Endothelial cell of umbilical vein (primary cell): ENCODE measurements at regions not wholly inside any gene's neighbourhood (a gene's known extent, or its start where the extent isn't known, plus 50 kb on each side); places are given as distances from the start of the nearest gene placed in this dataset.

Experiments used
- BruUV-seq: library from RNA; stranded (reverse); fragments of 400-500 nt; replicated peaks from 2 replicates; lab custom pipeline; 2021; lab: Mats Ljungman, UMichigan
- CTCF ChIA-PET: fragments of 300-600, 350-600 bp; sonication (Branson Sonifier 250); formaldehyde crosslinking; loops from one replicate; lab custom pipeline; 2021; ENCODE audit warnings: antibody characterized with exemption, inconsistent platforms; lab: Charles Lee
- POLR2A ChIA-PET: fragments of 300-600, 350-600 bp; sonication (Branson Sonifier 250); formaldehyde crosslinking; loops from one replicate; lab custom pipeline; 2021; ENCODE audit warnings: antibody characterized with exemption, inconsistent platforms; lab: Charles Lee
- DNase-seq: peaks from one replicate; pipeline ENCODE4 v3.0.0-alpha.2; 2011; ENCODE audit warnings: low read depth, low spot score
- FAIRE-seq: peaks from 2 replicates; lab custom pipeline; 2011; peaks lifted over from hg19 to GRCh38; lab: Jason Lieb, UNC
- H2AFZ ChIP-seq: 2 replicates; pipeline ENCODE4 v1.6.0; 2012; ENCODE audit warnings: low read depth, low read length, control low read depth, inconsistent platforms
- H3K27ac ChIP-seq: 2 replicates; pipeline ENCODE4 v1.5.1; 2011; ENCODE audit warnings: low read depth, mild to moderate bottlenecking, control low read depth, low read length, moderate library complexity; ENCODE audit not compliant: insufficient read depth
- H3K27me3 ChIP-seq, 2 experiments: 2 replicates each; pipeline versions ENCODE4 v1.6.0 to v1.6.1; 2011; ENCODE audit warnings: low read length in 2 of 2, mixed read lengths in 1 of 2; ENCODE audit not compliant: control insufficient read depth in 2 of 2, insufficient read depth in 2 of 2
- H3K36me3 ChIP-seq, 2 experiments: 2 replicates in 1 of 2; 3 replicates in 1 of 2; pipeline ENCODE4 v1.5.1; 2011; ENCODE audit warnings: low read length in 2 of 2, mild to moderate bottlenecking in 1 of 2, moderate library complexity in 1 of 2; ENCODE audit not compliant: control insufficient read depth in 2 of 2, insufficient read depth in 2 of 2; ENCODE audit errors: extremely low read depth in 1 of 2
- H3K4me1 ChIP-seq: 3 replicates; pipeline ENCODE4 v1.5.1; 2011; ENCODE audit warnings: mild to moderate bottlenecking, low read length; ENCODE audit not compliant: control insufficient read depth, insufficient read depth; ENCODE audit errors: extremely low read depth
- H3K4me2 ChIP-seq: 2 replicates; pipeline ENCODE4 v1.6.1; 2011; ENCODE audit warnings: low read length, control low read depth, mixed read lengths; ENCODE audit not compliant: insufficient read depth
- H3K4me3 ChIP-seq, 3 experiments: fragments of 200-600 bp in 1 of 3; sonication (generic), shearing (Covaris generic) in 1 of 3; replicated peaks in 1 of 3; 2 replicates each; pipeline ENCODE4 v1.5.1; 2011 to 2016; ENCODE audit warnings: control low read depth in 3 of 3, low read length in 3 of 3, mild to moderate bottlenecking in 2 of 3, inconsistent platforms in 1 of 3, low read depth in 1 of 3, moderate library complexity in 1 of 3; ENCODE audit not compliant: insufficient read depth in 1 of 3
- H3K79me2 ChIP-seq: 2 replicates; pipeline ENCODE4 v1.6.0; 2012; ENCODE audit warnings: low read length, inconsistent platforms; ENCODE audit not compliant: control insufficient read depth, insufficient read depth
- H3K9ac ChIP-seq: replicated peaks from 2 replicates; pipeline ENCODE3; 2011; ENCODE audit warnings: low read length, control low read depth; ENCODE audit not compliant: insufficient read depth; ENCODE audit errors: extremely low read depth
- H3K9me1 ChIP-seq: replicated peaks from 3 replicates; pipeline ENCODE4 v1.6.0; 2011; ENCODE audit warnings: mild to moderate bottlenecking, low read length; ENCODE audit not compliant: control insufficient read depth, insufficient read depth; ENCODE audit errors: extremely low read depth
- H3K9me3 ChIP-seq: replicated peaks from 2 replicates; pipeline ENCODE4 v1.5.1; 2012; ENCODE audit warnings: low read length, inconsistent platforms; ENCODE audit not compliant: control insufficient read depth, insufficient read depth
- H4K20me1 ChIP-seq: replicated peaks from 2 replicates; pipeline ENCODE3; 2011; ENCODE audit warnings: mild to moderate bottlenecking, low read length; ENCODE audit not compliant: control insufficient read depth, insufficient read depth; ENCODE audit errors: extremely low read depth
- CTCF ChIP-seq, 2 donors: IDR thresholded peaks; 1 replicate in 1 of 2; 2 replicates in 1 of 2; pipeline ENCODE4 v1.5.1; 2011; ENCODE audit warnings: low read length in 2 of 2, mild to moderate bottlenecking in 2 of 2, moderate library complexity in 2 of 2, control low read depth in 1 of 2, inconsistent platforms in 1 of 2, low read depth in 1 of 2; ENCODE audit not compliant: insufficient read depth in 1 of 2; ENCODE audit errors: extremely low read depth in 1 of 2
- EZH2 ChIP-seq: IDR thresholded peaks from 2 replicates; pipeline ENCODE4 v1.6.1; 2012; ENCODE audit warnings: borderline replicate concordance, low read depth, mild to moderate bottlenecking, moderate library complexity, low read length, inconsistent platforms; ENCODE audit not compliant: severe bottlenecking
- FOS ChIP-seq: IDR thresholded peaks from 2 replicates; pipeline ENCODE4 v1.6.1; 2011; ENCODE audit warnings: mild to moderate bottlenecking, low read length, moderate library complexity, borderline replicate concordance; ENCODE audit not compliant: insufficient read depth
- GATA2 ChIP-seq: IDR thresholded peaks from 2 replicates; pipeline ENCODE4 v1.7.0; 2011; ENCODE audit warnings: low read depth, mild to moderate bottlenecking, moderate library complexity, mixed read lengths, low read length; ENCODE audit not compliant: insufficient read length, insufficient read depth
- JUN ChIP-seq: IDR thresholded peaks from 2 replicates; pipeline ENCODE4 v1.6.1; 2011; ENCODE audit warnings: borderline replicate concordance, low read depth; ENCODE audit not compliant: insufficient read length, insufficient read depth
- MAX ChIP-seq: IDR thresholded peaks from 2 replicates; pipeline ENCODE4 v1.6.1; 2011; ENCODE audit not compliant: insufficient read depth, insufficient read length
- MYC ChIP-seq: IDR thresholded peaks from one replicate; pipeline ENCODE4 v1.6.1; 2011; ENCODE audit warnings: mild to moderate bottlenecking, low read depth, low read length
- POLR2A ChIP-seq: IDR thresholded peaks from 2 replicates; pipeline ENCODE4 v1.6.1; 2012; ENCODE audit warnings: low read depth, mild to moderate bottlenecking, control low read depth, low read length
- POLR2AphosphoS5 ChIP-seq: IDR thresholded peaks from 2 replicates; pipeline ENCODE4 v1.6.1; 2012; ENCODE audit warnings: low read depth, mild to moderate bottlenecking, control low read depth, low read length, moderate library complexity; ENCODE audit not compliant: insufficient read depth
- dilution Hi-C: fragments of 300-500 bp; cut with MboI; formaldehyde crosslinking; loops from one replicate; pipeline ENCODE4 v1.15.0; 2019; ENCODE audit warnings: low sequenced_read_pairs; ENCODE audit not compliant: extremely low pct_ligation_motif_present
- intact Hi-C: fragments of 100-400 bp; cut with micrococcal nuclease; formaldehyde crosslinking; loops from one replicate; pipeline ENCODE4 v1.10.0; 2022

- no peaks in the 10 kb centered on the region for H3K9me1 ChIP-seq
- no peak overlapping the region for H3K9ac ChIP-seq
- H3K4me2 ChIP-seq, result no peak overlapping the region
- peaks cover 5% of the 10 kb centered on the region for H3K79me2 ChIP-seq
- no peak for DNase-seq
- no peak overlapping the region for H3K4me3 ChIP-seq
- no peaks in the 10 kb centered on the region for H3K27me3 ChIP-seq
- ChIA-PET CTCF (interaction anchor here (0.8 to 1.6 kb wide), 4 partner anchors 13 to 59 kb away, joined by 3 to 4 read pairs (median 3); no protein-coding TSS in a partner anchor), POLR2A (no interaction called here)
- TF ChIP-seq FOS, result no peak
- no peak for TF ChIP-seq EZH2
- TF ChIP-seq GATA2, result no peak
- no peak for TF ChIP-seq POLR2A
- no peak for TF ChIP-seq MYC
- no peak for TF ChIP-seq CTCF (IDR thresholded peaks at IDR 0.05; ENCODE audit: extremely low read depth in 1 of 2, insufficient read depth in 1 of 2, low read depth in 1 of 2, low read length in 2 of 2)
- TF ChIP-seq MAX, result no peak
- TF ChIP-seq JUN, result no peak
- no peak for TF ChIP-seq POLR2AphosphoS5
- H4K20me1 ChIP-seq, result no peaks in the 10 kb centered on the region
- H3K4me1 ChIP-seq, result peaks cover 19% of the 10 kb centered on the region
- no peaks in the 10 kb centered on the region for H3K36me3 ChIP-seq
- dilution Hi-C loops, result no loop called here
- H3K27ac ChIP-seq, result no peak overlapping the region
- no peak overlapping the region for H2AFZ ChIP-seq
- FAIRE-seq, result no peak
- no TSS peak for BruUV-seq
- intact Hi-C loops, result no loop called here
- no peaks in the 10 kb centered on the region for H3K9me3 ChIP-seq
These were observed 229.8 kb downstream of the SEC14L1 start for GRCh38 chr17:77370586-77370985.
